ENCODE measurements at regions not wholly inside any gene's neighbourhood (a gene's known extent, or its start where the extent isn't known, plus 50 kb on each side); places are given as distances from the start of the nearest gene placed in this dataset.
"Not testable (repeated sequence)": the region's sequence is repeated elsewhere in the genome, so short reads cannot be mapped to it uniquely, and the experiment has no call there.

DNA sequence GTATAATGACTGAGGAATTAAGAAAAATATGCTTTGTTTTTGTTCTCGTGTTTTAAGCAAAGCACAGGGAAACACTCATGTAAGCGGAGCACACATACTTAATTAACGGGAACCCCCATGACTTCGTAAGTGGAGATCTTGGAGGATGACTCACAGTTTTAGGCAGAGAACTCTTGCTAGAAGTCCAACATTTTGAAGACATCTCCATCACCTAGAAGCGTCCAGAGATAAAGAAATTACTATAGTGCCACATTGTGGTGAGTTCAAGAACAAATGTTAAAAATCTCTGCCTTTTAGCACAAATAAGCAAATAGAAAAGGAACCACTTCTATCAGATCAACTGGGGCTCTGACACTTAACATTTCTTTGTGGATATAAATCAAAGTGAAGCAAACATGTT lies 194.1 kb upstream of the ARHGEF26 start:
- WGBS = 38% methylated on average over 5 of the region's 5 CpGs
- H3K27me3 ChIP-seq (replicated peaks; ENCODE audit: insufficient read depth) = no peaks in the 10 kb centered on the region
- H3K36me3 ChIP-seq = no peaks in the 10 kb centered on the region
- no peaks in the 10 kb centered on the region for H3K4me1 ChIP-seq (replicated peaks)
- H3K27ac ChIP-seq = no peak overlapping the region
- no peak overlapping the region for H3K4me3 ChIP-seq
- DNase-seq (ENCODE audit: low spot score) = no peak
- no peaks in the 10 kb centered on the region for H3K9me3 ChIP-seq
- no peak for TF ChIP-seq POLR2A (IDR thresholded peaks at IDR 0.05)
- TF ChIP-seq, protein P1, sequence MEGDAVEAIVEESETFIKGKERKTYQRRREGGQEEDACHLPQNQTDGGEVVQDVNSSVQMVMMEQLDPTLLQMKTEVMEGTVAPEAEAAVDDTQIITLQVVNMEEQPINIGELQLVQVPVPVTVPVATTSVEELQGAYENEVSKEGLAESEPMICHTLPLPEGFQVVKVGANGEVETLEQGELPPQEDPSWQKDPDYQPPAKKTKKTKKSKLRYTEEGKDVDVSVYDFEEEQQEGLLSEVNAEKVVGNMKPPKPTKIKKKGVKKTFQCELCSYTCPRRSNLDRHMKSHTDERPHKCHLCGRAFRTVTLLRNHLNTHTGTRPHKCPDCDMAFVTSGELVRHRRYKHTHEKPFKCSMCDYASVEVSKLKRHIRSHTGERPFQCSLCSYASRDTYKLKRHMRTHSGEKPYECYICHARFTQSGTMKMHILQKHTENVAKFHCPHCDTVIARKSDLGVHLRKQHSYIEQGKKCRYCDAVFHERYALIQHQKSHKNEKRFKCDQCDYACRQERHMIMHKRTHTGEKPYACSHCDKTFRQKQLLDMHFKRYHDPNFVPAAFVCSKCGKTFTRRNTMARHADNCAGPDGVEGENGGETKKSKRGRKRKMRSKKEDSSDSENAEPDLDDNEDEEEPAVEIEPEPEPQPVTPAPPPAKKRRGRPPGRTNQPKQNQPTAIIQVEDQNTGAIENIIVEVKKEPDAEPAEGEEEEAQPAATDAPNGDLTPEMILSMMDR (IDR thresholded peaks at IDR 0.05) = peak in 2 of 4 experiments; percentile 7 to 10
- intact Hi-C loops (cut with DNase I) = no loop called here

DNA sequence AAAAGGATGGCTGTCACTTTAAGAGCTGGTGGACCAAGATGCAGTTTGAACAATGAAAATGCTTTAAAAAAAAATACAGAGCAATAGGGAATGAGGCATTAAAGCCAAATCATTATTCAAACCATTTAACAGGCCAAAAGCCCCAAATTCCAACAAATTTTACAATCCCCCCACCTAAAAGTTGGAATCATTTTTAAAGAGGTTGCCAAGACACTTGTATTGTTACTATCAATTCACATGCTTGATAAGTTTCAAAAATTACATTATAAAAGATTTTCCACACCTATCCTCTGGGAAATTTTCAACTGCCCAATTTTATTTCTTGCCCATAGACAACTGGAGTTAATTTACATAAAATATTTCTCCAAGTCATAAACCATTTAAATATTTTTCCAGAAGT lies 192.3 kb upstream of the ARHGEF26 start:
- H3K27me3 ChIP-seq (replicated peaks; ENCODE audit: insufficient read depth) = no peaks in the 10 kb centered on the region
- no peaks in the 10 kb centered on the region for H3K9me3 ChIP-seq
- no peak overlapping the region for H3K4me3 ChIP-seq
- intact Hi-C loops (cut with DNase I) = no loop called here
- no peaks in the 10 kb centered on the region for H3K4me1 ChIP-seq (replicated peaks)
- no peak for DNase-seq (ENCODE audit: low spot score)
- H3K36me3 ChIP-seq = no peaks in the 10 kb centered on the region
- TF ChIP-seq POLR2A (IDR thresholded peaks at IDR 0.05) (no peak), POLR2AphosphoS5 (IDR thresholded peaks at IDR 0.05) (no peak)
- TF ChIP-seq, protein P1 (IDR thresholded peaks at IDR 0.05) = no peak
- H3K27ac ChIP-seq = no peak overlapping the region

DNA sequence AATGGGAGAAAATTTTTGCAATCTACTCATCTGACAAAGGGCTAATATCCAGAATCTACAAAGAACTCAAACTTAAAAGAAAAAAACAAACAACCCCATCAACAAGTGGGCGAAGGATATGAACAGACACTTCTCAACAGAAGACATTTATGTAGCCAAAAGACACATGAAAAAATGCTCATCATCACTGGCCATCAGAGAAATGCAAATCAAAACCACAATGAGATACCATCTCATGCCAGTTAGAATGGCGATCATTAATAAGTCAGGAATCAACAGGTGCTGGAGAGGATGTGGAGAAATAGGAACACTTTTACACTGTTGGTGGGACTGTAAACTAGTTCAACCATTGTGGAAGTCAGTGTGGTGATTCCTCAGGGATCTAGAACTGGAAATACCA lies 187.7 kb upstream of the ARHGEF26 start:
- DNase-seq (ENCODE audit: low spot score); intact Hi-C loops (cut with DNase I); H3K9me3 ChIP-seq; H3K36me3 ChIP-seq; H3K27me3 ChIP-seq (replicated peaks; ENCODE audit: insufficient read depth); H3K27ac ChIP-seq; H3K4me1 ChIP-seq (replicated peaks); H3K4me3 ChIP-seq: not testable (repeated sequence)
- WGBS = 98% methylated on average over 2 of the region's 2 CpGs

DNA sequence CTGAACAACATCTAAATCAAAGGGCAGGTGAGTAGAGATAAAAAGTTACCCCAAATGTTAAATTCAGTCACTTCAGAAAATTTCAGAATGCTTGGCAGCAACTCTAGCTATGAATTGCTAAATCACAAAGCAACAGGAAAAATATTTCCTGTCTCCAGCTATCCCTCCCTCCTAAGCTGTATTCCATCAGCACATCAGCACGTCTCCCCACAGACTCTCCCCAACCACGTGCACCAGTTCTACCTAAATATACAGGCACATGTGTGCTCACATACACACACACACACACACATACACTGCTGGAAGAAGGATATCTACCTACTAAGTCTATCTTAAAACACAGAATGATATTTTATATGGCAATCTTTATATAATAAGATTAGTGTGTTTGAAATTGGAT lies 177.1 kb upstream of the ARHGEF26 start:
- no peaks in the 10 kb centered on the region for H3K9me3 ChIP-seq
- H3K27ac ChIP-seq = no peak overlapping the region
- no peaks in the 10 kb centered on the region for H3K4me1 ChIP-seq (replicated peaks)
- no peaks in the 10 kb centered on the region for H3K27me3 ChIP-seq (replicated peaks; ENCODE audit: insufficient read depth)
- no peak for DNase-seq (ENCODE audit: low spot score)
- TF ChIP-seq, protein P1 (IDR thresholded peaks at IDR 0.05) = no peak
- no peak for TF ChIP-seq POLR2A (IDR thresholded peaks at IDR 0.05)
- no peak for TF ChIP-seq POLR2AphosphoS5 (IDR thresholded peaks at IDR 0.05)
- 63% methylated on average over 2 of the region's 2 CpGs for WGBS
- intact Hi-C loops (cut with DNase I) = no loop called here
- no peaks in the 10 kb centered on the region for H3K36me3 ChIP-seq
- H3K4me3 ChIP-seq = no peak overlapping the region

DNA sequence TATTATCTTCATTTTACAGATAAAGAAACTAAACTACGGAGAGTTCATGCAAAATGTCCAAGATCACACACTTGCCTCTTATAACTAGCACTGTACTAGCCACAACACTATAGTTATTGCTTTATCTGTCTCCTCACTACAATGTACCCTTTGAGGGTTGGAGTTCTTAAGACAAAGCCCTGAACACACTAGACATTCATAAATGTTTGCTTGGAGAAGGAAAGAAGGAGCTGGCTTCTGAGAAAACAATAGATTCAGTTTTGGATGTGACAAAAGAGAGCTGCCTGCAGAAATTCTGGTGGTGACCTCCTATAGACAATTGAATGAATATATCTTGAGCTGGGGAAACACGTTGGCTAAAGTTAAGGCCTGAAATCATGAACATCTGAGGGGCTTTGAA lies 169.9 kb upstream of the ARHGEF26 start:
- H3K36me3 ChIP-seq = no peaks in the 10 kb centered on the region
- no peaks in the 10 kb centered on the region for H3K4me1 ChIP-seq (replicated peaks)
- TF ChIP-seq POLR2AphosphoS5 (IDR thresholded peaks at IDR 0.05) = no peak
- TF ChIP-seq POLR2A (IDR thresholded peaks at IDR 0.05) = no peak
- TF ChIP-seq, protein P1 (IDR thresholded peaks at IDR 0.05) = no peak
- WGBS = 65% methylated on average over 2 of the region's 2 CpGs
- H3K27ac ChIP-seq = no peak overlapping the region
- no peaks in the 10 kb centered on the region for H3K9me3 ChIP-seq
- H3K4me3 ChIP-seq = no peak overlapping the region
- no peaks in the 10 kb centered on the region for H3K27me3 ChIP-seq (replicated peaks; ENCODE audit: insufficient read depth)
- intact Hi-C loops (cut with DNase I) = no loop called here
- DNase-seq (ENCODE audit: low spot score) = no peak
